NCI-H146 treated with DMSO at 0.1 percent for 48 hours (cell line): ENCODE measurements at regions not wholly inside any gene's neighbourhood (a gene's known extent, or its start where the extent isn't known, plus 50 kb on each side); places are given as distances from the start of the nearest gene placed in this dataset.

Experiments
- DNase-seq: peaks from one replicate; lab custom pipeline; 2025; ENCODE audit not compliant: unreplicated experiment; lab: John Stamatoyannopoulos, UW

- DNase-seq = no peak
These were observed 96.1 kb downstream of the ARL4A start for GRCh38 chr7:12783421-12784095.

GRCh38 chr7:12785473-12785872, 98.0 kb downstream of the ARL4A start:
- DNase-seq = no peak

- no peak for DNase-seq
These were observed 99.1 kb downstream of the ARL4A start for GRCh38 chr7:12786494-12786893.

- no peak for DNase-seq
These were observed 100.7 kb downstream of the ARL4A start for GRCh38 chr7:12788171-12788570.

GRCh38 chr7:12788591-12788990, 101.2 kb downstream of the ARL4A start:
- DNase-seq = no peak

- DNase-seq = no peak
These were observed 107.4 kb downstream of the ARL4A start for GRCh38 chr7:12794722-12795302.

GRCh38 chr7:12796397-12797127, 109.1 kb downstream of the ARL4A start:
- no peak for DNase-seq

GRCh38 chr7:12800486-12800885, 113.1 kb downstream of the ARL4A start:
- DNase-seq = no peak

- DNase-seq = no peak
These were observed 113.7 kb downstream of the ARL4A start for GRCh38 chr7:12801107-12801506.

- DNase-seq = no peak
These were observed 114.6 kb downstream of the ARL4A start for GRCh38 chr7:12802070-12802469.

GRCh38 chr7:12803542-12803941, 116.1 kb downstream of the ARL4A start:
- no peak for DNase-seq

- DNase-seq = no peak
These were observed 118.1 kb downstream of the ARL4A start for GRCh38 chr7:12805518-12805928.

GRCh38 chr7:12805957-12806356, 118.5 kb downstream of the ARL4A start:
- no peak for DNase-seq

GRCh38 chr7:12809476-12809875, 122.0 kb downstream of the ARL4A start:
- no peak for DNase-seq

- DNase-seq = no peak
These were observed 124.7 kb downstream of the ARL4A start for GRCh38 chr7:12812111-12812510.

GRCh38 chr7:12814107-12814506, 126.7 kb downstream of the ARL4A start:
- DNase-seq = no peak

GRCh38 chr7:12814828-12815227, 127.4 kb downstream of the ARL4A start:
- no peak for DNase-seq

GRCh38 chr7:12815426-12815825, 128.0 kb downstream of the ARL4A start:
- no peak for DNase-seq

- no peak for DNase-seq
These were observed 128.4 kb downstream of the ARL4A start for GRCh38 chr7:12815871-12816270.

GRCh38 chr7:12820777-12821176, 133.3 kb downstream of the ARL4A start:
- DNase-seq = no peak

- DNase-seq = no peak
These were observed 134.3 kb downstream of the ARL4A start for GRCh38 chr7:12821746-12822145.

- DNase-seq = no peak
These were observed 138.6 kb downstream of the ARL4A start for GRCh38 chr7:12826079-12826478.
